GM18499 (cell line): ENCODE measurements at regions not wholly inside any gene's neighbourhood (a gene's known extent, or its start where the extent isn't known, plus 50 kb on each side); places are given as distances from the start of the nearest gene placed in this dataset.
"Not testable (repeated sequence)": the region's sequence is repeated elsewhere in the genome, so short reads cannot be mapped to it uniquely, and the experiment has no call there.

ENCODE experiments used
- ATAC-seq: cut with Tn5 transposase; IDR thresholded peaks from one replicate; pipeline ENCODE4 v1.9.1; 2021; ENCODE audit warnings: moderate number of reproducible peaks; ENCODE audit not compliant: insufficient read depth, unreplicated experiment

DNA sequence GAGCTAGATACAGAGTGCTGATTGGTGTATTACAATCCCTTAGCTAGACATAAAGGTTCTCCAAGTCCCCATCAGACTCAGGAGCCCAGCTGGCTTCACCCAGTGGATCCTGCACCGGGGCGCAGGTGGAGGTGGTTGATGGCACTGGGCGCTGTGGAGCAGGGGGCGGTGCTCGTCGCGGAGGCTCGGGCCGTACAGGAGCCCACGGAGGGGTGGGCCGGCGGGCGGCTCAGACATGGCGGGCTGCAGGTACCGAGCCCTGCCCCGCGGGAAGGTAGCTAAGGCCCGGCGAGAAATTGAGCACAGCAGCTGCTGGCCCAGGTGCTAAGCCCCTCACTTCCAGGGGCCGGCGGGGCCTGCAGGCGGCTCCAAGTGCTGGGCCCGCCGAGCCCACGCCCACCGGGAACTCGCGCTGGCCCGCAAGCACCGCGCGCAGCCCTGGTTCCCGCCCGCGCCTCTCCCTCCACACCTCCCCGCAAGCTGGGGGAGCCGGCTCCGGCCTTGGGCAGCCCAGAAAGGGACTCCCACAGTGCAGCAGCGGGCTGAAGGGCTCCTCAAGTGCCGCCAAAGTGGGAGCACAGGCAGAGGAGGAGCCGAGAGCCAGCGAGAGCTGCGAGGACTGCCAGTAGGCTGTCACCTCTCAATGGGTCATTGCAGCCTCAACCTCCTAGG is 96.4 kb upstream of the MYO10 start:
- ATAC-seq, result not testable (repeated sequence)

DNA sequence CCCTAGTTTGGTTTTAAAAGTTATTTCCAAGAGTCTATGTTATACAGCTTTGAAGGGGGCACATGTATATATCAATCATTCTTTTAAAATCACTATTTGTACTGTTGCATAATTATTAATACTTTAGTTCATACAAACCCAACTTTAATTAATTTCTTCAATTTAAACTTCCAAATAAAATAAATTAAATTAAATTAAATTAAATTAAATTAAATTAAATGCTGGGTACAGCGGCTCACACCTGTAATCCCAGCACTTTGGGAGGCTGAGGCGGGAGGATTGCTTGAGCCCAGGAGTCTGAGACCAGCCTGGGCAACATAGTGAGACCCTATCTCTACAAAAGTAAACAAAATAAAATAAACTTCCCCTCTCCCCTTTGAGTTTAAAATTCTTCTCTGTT is 98.9 kb upstream of the MYO10 start:
- not testable (repeated sequence) for ATAC-seq

DNA sequence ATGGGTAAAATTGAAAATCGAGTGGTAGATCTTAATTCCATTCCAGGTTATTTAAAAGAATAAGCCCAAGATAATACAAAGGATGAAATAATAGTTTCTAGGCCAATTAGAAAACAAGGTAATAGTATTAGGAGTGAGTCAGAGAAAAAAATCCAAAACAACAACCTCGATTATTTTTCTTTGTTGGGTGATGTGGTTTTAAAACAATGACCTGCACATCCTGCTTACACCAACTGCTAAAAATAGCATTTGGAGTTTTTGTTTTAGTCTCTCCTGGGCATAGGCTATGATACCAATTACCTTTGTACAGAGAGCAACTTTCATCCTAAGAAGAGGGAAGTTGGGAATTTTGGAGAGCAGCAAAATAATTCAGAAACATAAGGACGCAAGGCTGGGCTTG is 101.7 kb upstream of the MYO10 start:
- no peak for ATAC-seq

- no peak for ATAC-seq
These were observed 103.1 kb upstream of the MYO10 start for GRCh38 chr5:17039170-17039569.

- no peak for ATAC-seq
These were observed 106.0 kb upstream of the MYO10 start for GRCh38 chr5:17042041-17042440.

GRCh38 chr5:17046320-17046719 is 110.2 kb upstream of the MYO10 start:
- no peak for ATAC-seq

GRCh38 chr5:17050236-17050635 is 114.1 kb upstream of the MYO10 start:
- no peak for ATAC-seq

- ATAC-seq, result no peak
These were observed 118.8 kb upstream of the MYO10 start for GRCh38 chr5:17054911-17055310.

DNA sequence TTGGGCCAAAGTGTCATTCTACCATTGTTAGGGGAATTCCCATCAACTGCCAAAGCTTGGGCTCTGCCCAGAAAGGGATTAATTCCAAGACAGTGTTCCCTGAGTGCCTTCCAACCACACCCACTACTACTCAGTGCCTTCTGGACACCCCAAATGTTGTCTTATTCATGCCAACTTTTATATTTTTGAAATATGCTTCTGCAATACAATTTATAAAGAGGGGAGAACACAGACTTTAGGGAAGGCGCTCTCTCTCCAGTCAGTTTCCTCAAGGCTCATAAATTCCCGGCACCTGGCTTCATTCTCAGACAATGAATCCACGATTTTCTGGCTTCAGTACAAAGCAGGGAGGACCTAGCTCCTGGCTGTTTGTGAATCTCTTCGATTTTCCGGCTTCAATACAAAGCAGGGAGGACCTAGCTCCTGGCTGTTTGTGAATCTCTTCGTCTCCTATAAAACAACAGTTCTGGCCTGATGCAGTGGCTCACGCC is 120.1 kb upstream of the MYO10 start:
- ATAC-seq, result no peak

DNA sequence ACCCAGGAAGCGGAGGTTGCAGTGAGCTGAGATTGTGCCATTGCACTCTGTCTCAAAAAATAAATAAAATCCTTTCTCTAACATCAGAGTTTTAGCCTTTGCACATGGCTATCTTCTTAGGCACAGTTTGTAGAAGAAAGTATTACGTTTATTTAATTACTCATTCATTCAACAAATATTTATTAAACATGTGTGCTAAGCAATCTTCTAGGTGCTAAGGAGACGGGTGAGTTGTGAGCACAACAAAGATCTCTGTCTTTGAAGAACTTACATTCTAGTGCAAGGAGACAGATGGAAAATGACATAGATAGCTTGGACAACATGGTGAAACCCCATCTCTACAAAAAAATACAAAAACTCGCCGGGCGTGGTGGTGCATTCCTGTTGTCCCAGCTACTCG is 122.3 kb upstream of the MYO10 start:
- no peak for ATAC-seq

- ATAC-seq, result no peak
These were observed 125.9 kb upstream of the MYO10 start for GRCh38 chr5:17061973-17062470.

GRCh38 chr5:17062741-17063140 is 126.7 kb upstream of the MYO10 start:
- not testable (repeated sequence) for ATAC-seq

DNA sequence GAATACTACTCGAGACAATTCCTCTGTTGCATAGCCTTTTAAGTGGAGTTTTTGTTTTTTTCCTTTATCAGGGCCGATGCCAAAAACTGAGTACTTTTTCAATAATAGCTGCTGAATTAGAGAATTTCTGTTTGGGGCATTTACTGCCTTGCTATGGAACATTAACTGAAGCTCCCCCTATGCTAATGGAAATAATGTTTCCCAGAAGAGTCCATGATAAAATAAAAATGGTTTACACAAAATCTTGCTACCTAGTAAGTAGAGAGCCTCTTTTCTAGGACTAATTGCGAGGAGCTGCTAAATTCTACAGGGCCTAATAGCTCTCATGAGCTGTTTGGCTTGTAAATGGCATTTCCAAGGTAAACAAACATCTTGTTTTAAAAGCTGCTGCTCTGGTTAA is 128.2 kb upstream of the MYO10 start:
- no peak for ATAC-seq

- no peak for ATAC-seq
These were observed 129.4 kb upstream of the MYO10 start for GRCh38 chr5:17065458-17065857.

DNA sequence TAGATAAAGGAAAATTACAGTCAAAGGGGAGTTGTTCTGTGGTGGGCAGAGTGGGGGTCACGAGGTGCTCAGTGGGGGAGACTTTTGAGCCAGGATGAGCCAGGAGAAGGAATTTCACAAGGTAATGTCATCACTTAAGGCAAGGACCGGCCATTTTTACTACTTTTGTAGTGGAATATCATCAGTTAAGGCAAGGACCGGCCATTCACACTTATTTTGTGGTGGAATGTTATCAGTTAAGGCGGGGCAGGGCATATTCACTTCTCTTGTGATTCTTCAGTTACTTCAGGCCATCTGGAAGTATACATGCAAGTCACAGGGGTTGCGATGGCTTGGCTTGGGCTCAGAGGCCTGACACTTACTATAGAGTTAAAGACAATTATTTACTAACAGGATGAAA is 129.9 kb upstream of the MYO10 start:
- not testable (repeated sequence) for ATAC-seq

- ATAC-seq, result no peak
These were observed 131.7 kb upstream of the MYO10 start for GRCh38 chr5:17067657-17068392.

DNA sequence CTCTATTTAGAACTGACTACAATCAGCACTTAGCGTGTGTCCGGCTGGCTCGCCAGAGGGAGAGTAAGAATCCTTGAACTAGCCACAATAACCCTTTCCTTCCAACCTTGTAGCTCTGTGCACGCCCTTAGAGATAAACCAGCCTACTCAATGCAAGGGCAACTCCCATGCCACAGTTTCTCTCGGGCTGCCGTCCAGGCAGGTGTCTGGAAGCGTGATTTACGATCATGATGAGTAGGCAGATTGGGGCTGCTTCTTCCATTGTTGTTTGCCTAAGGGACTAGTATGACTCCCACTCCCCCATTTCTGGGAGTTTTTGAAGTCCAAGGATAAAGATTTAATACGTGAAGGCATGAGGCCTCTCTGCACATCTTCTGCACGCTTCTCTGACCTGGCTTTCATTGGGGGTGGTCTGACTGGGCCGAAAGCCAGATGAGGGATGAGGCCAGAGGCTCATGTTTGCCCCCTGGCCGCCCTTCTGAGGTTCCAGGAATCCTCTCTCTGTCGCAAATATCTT is 134.0 kb upstream of the MYO10 start:
- ATAC-seq, result no peak

- no peak for ATAC-seq
These were observed 134.6 kb upstream of the MYO10 start for GRCh38 chr5:17070647-17071046.

GRCh38 chr5:17075236-17075635 is 139.1 kb upstream of the MYO10 start:
- ATAC-seq, result no peak

GRCh38 chr5:17076272-17076671 is 140.2 kb upstream of the MYO10 start:
- ATAC-seq, result no peak

- no peak for ATAC-seq
These were observed 139.8 kb upstream of the BASP1 start for GRCh38 chr5:17077440-17078233.
